H1 (cell line): ENCODE measurements at regions not wholly inside any gene's neighbourhood (a gene's known extent, or its start where the extent isn't known, plus 50 kb on each side); places are given as distances from the start of the nearest gene placed in this dataset.

Experiments used
- ASH2L ChIP-seq: fragments of 200-600, 300-600 bp; sonication (generic); IDR thresholded peaks from one replicate; pipeline ENCODE4 v1.7.1; 2017; ENCODE audit warnings: low read length
- CEBPB ChIP-seq: IDR thresholded peaks from 2 replicates; pipeline ENCODE4 v1.6.1; 2012; ENCODE audit warnings: low read depth, low read length
- CHD7 ChIP-seq: fragments of 300-600 bp; sonication (generic); IDR thresholded peaks from 2 replicates; pipeline ENCODE4 v1.7.1; 2012; ENCODE audit warnings: low read length, moderate library complexity, mild to moderate bottlenecking, inconsistent platforms; ENCODE audit not compliant: insufficient replicate concordance
- CTCF ChIP-seq, 3 experiments: IDR thresholded peaks; 1 replicate in 2 of 3; 2 replicates in 1 of 3; pipeline versions ENCODE4 v1.5.1 to v1.6.1; 2011; ENCODE audit warnings: low read length in 3 of 3, mild to moderate bottlenecking in 3 of 3, inconsistent platforms in 2 of 3, low read depth in 1 of 3, moderate library complexity in 1 of 3; ENCODE audit not compliant: insufficient read depth in 1 of 3; ENCODE audit errors: control extremely low read depth in 1 of 3
- JUN ChIP-seq: IDR thresholded peaks from 2 replicates; pipeline ENCODE4 v1.6.1; 2011; ENCODE audit warnings: low read depth, mild to moderate bottlenecking, improper control_type of control experiment, low read length
- NRF1 ChIP-seq: IDR thresholded peaks from 2 replicates; pipeline ENCODE4 v1.6.1; 2011; ENCODE audit warnings: mild to moderate bottlenecking, low read depth, low read length, improper control_type of control experiment
- POLR2A ChIP-seq, 2 experiments: IDR thresholded peaks; 1 replicate in 1 of 2; 2 replicates in 1 of 2; pipeline ENCODE4 v1.6.1; 2011; ENCODE audit warnings: low read depth in 2 of 2, low read length in 2 of 2, mild to moderate bottlenecking in 2 of 2; ENCODE audit errors: control extremely low read depth in 1 of 2
- SIN3A ChIP-seq, 2 experiments: IDR thresholded peaks in 1 of 2; conservative IDR thresholded peaks in 1 of 2; 2 replicates each; pipeline ENCODE4 v1.6.1; 2011 to 2012; ENCODE audit warnings: low read length in 2 of 2, improper control_type of control experiment in 1 of 2, low read depth in 1 of 2, mild to moderate bottlenecking in 1 of 2
- SP1 ChIP-seq: IDR thresholded peaks from 2 replicates; pipeline ENCODE4 v1.6.1; 2011; ENCODE audit warnings: low read depth, low read length
- USF2 ChIP-seq: IDR thresholded peaks from 2 replicates; pipeline ENCODE4 v1.6.1; 2011; ENCODE audit warnings: low read length, improper control_type of control experiment
- YY1 ChIP-seq: IDR thresholded peaks from 2 replicates; pipeline ENCODE4 v1.6.1; 2011; ENCODE audit warnings: low read depth, mild to moderate bottlenecking, low read length
- TF ChIP-seq, protein P1 (sequence below): IDR thresholded peaks from 2 replicates; pipeline ENCODE4 v1.6.1; 2012; ENCODE audit warnings: inconsistent platforms

GRCh38 chr9:73738741-73739530, 587.3 kb downstream of the ANXA1 start:
- TF ChIP-seq CTCF (IDR thresholded peaks at IDR 0.05; ENCODE audit: control extremely low read depth in 1 of 3, insufficient read depth in 1 of 3, low read depth in 1 of 3, low read length in 3 of 3) = no peak
- no peak for TF ChIP-seq USF2
- TF ChIP-seq POLR2A (IDR thresholded peaks at IDR 0.05; ENCODE audit: control extremely low read depth in 1 of 2, low read depth in 2 of 2, low read length in 2 of 2) = no peak
- TF ChIP-seq NRF1 = no peak
- no peak for TF ChIP-seq CHD7
- no peak for TF ChIP-seq CEBPB
- no peak for TF ChIP-seq SIN3A (conservative IDR thresholded peaks at IDR 0.05 in 1 of 2, IDR thresholded peaks at IDR 0.05 in 1 of 2; ENCODE audit: low read depth in 1 of 2, low read length in 2 of 2)
- TF ChIP-seq, protein P1, sequence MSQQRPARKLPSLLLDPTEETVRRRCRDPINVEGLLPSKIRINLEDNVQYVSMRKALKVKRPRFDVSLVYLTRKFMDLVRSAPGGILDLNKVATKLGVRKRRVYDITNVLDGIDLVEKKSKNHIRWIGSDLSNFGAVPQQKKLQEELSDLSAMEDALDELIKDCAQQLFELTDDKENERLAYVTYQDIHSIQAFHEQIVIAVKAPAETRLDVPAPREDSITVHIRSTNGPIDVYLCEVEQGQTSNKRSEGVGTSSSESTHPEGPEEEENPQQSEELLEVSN = no peak
- TF ChIP-seq ASH2L = no peak
- no peak for TF ChIP-seq SP1
- TF ChIP-seq JUN = no peak
- TF ChIP-seq YY1 = no peak
